ENCODE measurements at regions not wholly inside any gene's neighbourhood (a gene's known extent, or its start where the extent isn't known, plus 50 kb on each side); places are given as distances from the start of the nearest gene placed in this dataset.

DNA sequence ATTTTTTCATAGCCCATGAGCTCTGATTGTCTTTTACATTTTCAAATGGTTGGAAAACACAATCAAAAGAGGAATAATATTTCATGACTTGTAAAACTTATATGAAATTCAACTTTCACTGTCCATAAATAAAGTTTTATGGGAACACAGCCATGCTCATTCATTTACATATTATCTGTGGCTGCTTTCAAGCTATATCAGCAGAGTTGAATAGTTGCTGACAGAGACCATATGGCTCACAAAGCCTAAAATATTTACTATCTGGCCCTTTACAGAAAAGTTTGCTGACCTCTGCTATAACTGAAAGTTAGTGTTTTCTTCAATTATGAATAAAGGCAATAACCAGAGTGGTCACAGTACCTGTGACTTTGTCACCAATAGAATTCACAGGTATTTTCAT lies 128.2 kb upstream of the GNAO1 start:
- H3K9me3 ChIP-seq, result no peaks in the 10 kb centered on the region
- H3K4me3 ChIP-seq, result no peak overlapping the region
- H3K27me3 ChIP-seq, result no peaks in the 10 kb centered on the region
- no peak overlapping the region for H3K27ac ChIP-seq
- no peak for DNase-seq
- no peaks in the 10 kb centered on the region for H3K4me1 ChIP-seq (ENCODE audit: insufficient read depth)
- no peaks in the 10 kb centered on the region for H3K36me3 ChIP-seq
- intact Hi-C loops (cut with DNase I), result no loop called here
- TF ChIP-seq, protein P1, sequence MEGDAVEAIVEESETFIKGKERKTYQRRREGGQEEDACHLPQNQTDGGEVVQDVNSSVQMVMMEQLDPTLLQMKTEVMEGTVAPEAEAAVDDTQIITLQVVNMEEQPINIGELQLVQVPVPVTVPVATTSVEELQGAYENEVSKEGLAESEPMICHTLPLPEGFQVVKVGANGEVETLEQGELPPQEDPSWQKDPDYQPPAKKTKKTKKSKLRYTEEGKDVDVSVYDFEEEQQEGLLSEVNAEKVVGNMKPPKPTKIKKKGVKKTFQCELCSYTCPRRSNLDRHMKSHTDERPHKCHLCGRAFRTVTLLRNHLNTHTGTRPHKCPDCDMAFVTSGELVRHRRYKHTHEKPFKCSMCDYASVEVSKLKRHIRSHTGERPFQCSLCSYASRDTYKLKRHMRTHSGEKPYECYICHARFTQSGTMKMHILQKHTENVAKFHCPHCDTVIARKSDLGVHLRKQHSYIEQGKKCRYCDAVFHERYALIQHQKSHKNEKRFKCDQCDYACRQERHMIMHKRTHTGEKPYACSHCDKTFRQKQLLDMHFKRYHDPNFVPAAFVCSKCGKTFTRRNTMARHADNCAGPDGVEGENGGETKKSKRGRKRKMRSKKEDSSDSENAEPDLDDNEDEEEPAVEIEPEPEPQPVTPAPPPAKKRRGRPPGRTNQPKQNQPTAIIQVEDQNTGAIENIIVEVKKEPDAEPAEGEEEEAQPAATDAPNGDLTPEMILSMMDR (IDR thresholded peaks at IDR 0.05), result no peak
- TF ChIP-seq POLR2A (IDR thresholded peaks at IDR 0.05) (no peak), EP300 (IDR thresholded peaks at IDR 0.05) (no peak)

DNA sequence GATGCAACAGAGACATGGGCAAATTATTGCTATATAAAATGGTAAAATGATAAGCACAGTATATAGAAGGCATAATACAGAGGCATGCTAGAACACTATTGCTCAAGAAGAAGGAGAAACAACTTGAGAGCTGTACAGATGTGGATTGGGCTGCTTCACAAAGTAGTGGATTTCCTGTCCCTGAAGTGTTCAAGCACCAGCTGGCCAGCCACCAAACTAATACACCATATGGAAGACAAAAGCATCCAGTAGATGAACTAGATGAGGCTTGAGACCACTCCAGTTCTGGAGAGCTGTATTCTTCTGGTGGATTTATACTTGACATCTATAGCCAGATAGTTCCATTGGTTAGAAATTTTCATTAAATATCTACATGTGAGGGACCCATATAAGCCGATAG lies 134.1 kb upstream of the GNAO1 start:
- H3K27me3 ChIP-seq, result no peaks in the 10 kb centered on the region
- no peaks in the 10 kb centered on the region for H3K36me3 ChIP-seq
- DNase-seq, result no peak
- WGBS, 3 donors, result 83 to 91% (median 89%) methylated on average over 1 of the region's 1 CpG
- no peak overlapping the region for H3K27ac ChIP-seq
- H3K9me3 ChIP-seq, result no peaks in the 10 kb centered on the region
- no peaks in the 10 kb centered on the region for H3K4me1 ChIP-seq (ENCODE audit: insufficient read depth)
- intact Hi-C loops (cut with DNase I), result no loop called here
- H3K4me3 ChIP-seq, result no peak overlapping the region
- TF ChIP-seq POLR2A (IDR thresholded peaks at IDR 0.05), result no peak
- TF ChIP-seq, protein P1 (IDR thresholded peaks at IDR 0.05), result no peak

DNA sequence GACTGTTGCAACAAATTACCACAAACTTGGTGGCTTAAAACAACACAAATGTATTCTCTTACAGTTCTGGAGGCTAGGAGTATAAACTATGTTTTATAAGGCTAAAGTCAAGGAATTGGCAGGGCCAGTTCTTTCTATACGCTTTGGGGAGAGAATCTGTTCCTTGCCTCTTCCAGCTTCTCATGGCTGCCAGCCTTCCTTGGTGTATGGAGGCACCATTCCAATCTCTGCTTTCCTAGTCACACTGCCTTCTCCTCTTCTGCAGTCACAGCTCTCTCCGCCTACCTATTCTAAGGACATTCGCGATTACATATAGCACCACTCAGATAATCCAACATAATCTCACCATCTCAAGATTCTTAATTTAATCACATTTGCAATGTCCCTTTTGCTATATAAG lies 140.4 kb upstream of the GNAO1 start:
- 94 to 97% (median 95%) methylated on average over 4 of the region's 4 CpGs for WGBS, 3 donors
- H3K4me3 ChIP-seq, result no peak overlapping the region
- TF ChIP-seq POLR2A (IDR thresholded peaks at IDR 0.05) (no peak), EP300 (IDR thresholded peaks at IDR 0.05) (no peak)
- TF ChIP-seq, protein P1 (IDR thresholded peaks at IDR 0.05), result no peak
- intact Hi-C loops (cut with DNase I), result no loop called here
- DNase-seq, result no peak
- H3K9me3 ChIP-seq, result no peaks in the 10 kb centered on the region
- no peaks in the 10 kb centered on the region for H3K36me3 ChIP-seq
- no peaks in the 10 kb centered on the region for H3K27me3 ChIP-seq
- H3K4me1 ChIP-seq (ENCODE audit: insufficient read depth), result no peaks in the 10 kb centered on the region
- no peak overlapping the region for H3K27ac ChIP-seq

DNA sequence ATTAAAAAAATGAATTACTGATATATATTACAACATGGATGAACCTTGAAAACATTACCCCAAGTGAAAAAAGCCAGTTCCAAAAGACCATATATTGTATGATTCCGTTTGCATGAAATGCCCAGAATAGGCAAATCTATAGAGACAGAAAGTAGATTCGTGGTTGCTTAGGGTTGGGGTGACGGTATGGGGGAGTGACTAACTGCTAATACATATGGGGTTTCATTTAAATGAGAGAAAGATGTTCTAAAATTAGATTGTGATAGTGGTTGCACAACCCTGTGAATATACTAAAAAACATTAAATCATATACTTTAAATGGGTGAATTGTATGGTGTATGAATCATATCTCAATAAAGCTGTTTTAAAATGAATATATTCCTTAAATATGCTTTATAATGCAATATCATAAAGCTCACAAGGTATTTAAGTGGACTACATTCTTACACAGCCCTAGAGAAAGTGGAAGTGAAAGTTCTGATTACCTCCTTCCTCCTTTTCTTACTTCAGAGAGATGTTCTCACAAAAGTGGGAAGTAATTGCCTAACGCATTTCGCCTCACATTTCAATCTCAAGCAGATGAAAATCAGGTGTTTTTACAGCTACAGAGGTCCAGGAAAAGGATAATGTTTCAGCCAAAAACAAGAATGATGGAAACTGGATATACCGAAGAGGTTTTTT lies 142.7 kb upstream of the GNAO1 start:
- Histone ChIP-seq H3K4me1 (ENCODE audit: insufficient read depth) (no peaks in the 10 kb centered on the region), H3K9me3 (no peaks in the 10 kb centered on the region), H3K36me3 (no peaks in the 10 kb centered on the region), H3K27me3 (no peaks in the 10 kb centered on the region), H3K4me3 (no peak overlapping the region), H3K27ac (no peak overlapping the region)
- DNase-seq, result no peak
- TF ChIP-seq, protein P1 (IDR thresholded peaks at IDR 0.05), result no peak
- no peak for TF ChIP-seq EP300 (IDR thresholded peaks at IDR 0.05)
- TF ChIP-seq POLR2A (IDR thresholded peaks at IDR 0.05), result no peak
- intact Hi-C loops (cut with DNase I), result no loop called here
- WGBS, 3 donors, result 70 to 79% (median 77%) methylated on average over 6 of the region's 6 CpGs

Measured in ovary (tissue), 7 donors.